GM13977 (cell line): ENCODE measurements at regions not wholly inside any gene's neighbourhood (a gene's known extent, or its start where the extent isn't known, plus 50 kb on each side); places are given as distances from the start of the nearest gene placed in this dataset.

ENCODE experiments used
- DNase-seq: peaks from one replicate; pipeline ENCODE4 v3.0.0; 2012; ENCODE audit warnings: low spot score
- CTCF ChIP-seq: IDR thresholded peaks from 2 replicates; pipeline ENCODE4 v1.5.1; 2012; ENCODE audit warnings: mild to moderate bottlenecking, control low read depth; ENCODE audit not compliant: insufficient read depth; ENCODE audit errors: extremely low read depth, missing control alignments
- in situ Hi-C: fragments of 300-500 bp; cut with MboI; formaldehyde crosslinking; loops from one replicate; pipeline ENCODE4 v1.12.0; 2022; ENCODE audit warnings: low sequenced_read_pairs, low pct_unique_long_range_greater_than_20kb, mixed read lengths, inconsistent platforms; ENCODE audit not compliant: unreplicated experiment

- no peak for DNase-seq
- TF ChIP-seq CTCF, result no peak
- in situ Hi-C loops, result no loop called here
Observed at GRCh38 chr10:4698075-4698474, 127.9 kb upstream of the AKR1E2 start.

- no peak for DNase-seq
- TF ChIP-seq CTCF, result no peak
- in situ Hi-C loops, result no loop called here
Observed at GRCh38 chr10:4696186-4696585, 129.8 kb upstream of the AKR1E2 start.

GRCh38 chr10:4693967-4694366 is 132.0 kb upstream of the AKR1E2 start:
- no peak for TF ChIP-seq CTCF
- no peak for DNase-seq
- in situ Hi-C loops, result no loop called here

- no peak for DNase-seq
- no peak for TF ChIP-seq CTCF
- in situ Hi-C loops, result no loop called here
Observed at GRCh38 chr10:4692206-4692605, 133.8 kb upstream of the AKR1E2 start.

- no peak for DNase-seq
- TF ChIP-seq CTCF, result no peak
- in situ Hi-C loops, result no loop called here
Observed at GRCh38 chr10:4691776-4692175, 134.2 kb upstream of the AKR1E2 start.

GRCh38 chr10:4691301-4691700 is 134.7 kb upstream of the AKR1E2 start:
- in situ Hi-C loops, result no loop called here
- no peak for TF ChIP-seq CTCF
- no peak for DNase-seq

GRCh38 chr10:4688601-4689000 is 137.4 kb upstream of the AKR1E2 start:
- in situ Hi-C loops, result no loop called here
- no peak for DNase-seq
- no peak for TF ChIP-seq CTCF
